Adrenal gland (tissue), 9 donors: ENCODE measurements at regions not wholly inside any gene's neighbourhood (a gene's known extent, or its start where the extent isn't known, plus 50 kb on each side); places are given as distances from the start of the nearest gene placed in this dataset.

Source experiments
- DNase-seq, 7 donors: peaks; one replicate each; pipeline ENCODE4 v3.0.0-alpha.2; 2019 to 2020
- H3K27ac ChIP-seq, 5 donors: fragments of 200-600 bp; sonication (generic) in 4 of 5; 1 replicate in 3 of 5; 2 replicates in 2 of 5; pipeline versions ENCODE4 v1.5.1 to v1.8.0; 2016 to 2020; ENCODE audit warnings: mild to moderate bottlenecking in 1 of 5
- H3K27me3 ChIP-seq: fragments of 200-600 bp; 2 replicates; pipeline ENCODE4 v1.8.0; 2021
- H3K36me3 ChIP-seq, 2 donors: fragments of 200-600 bp; replicated peaks in 1 of 2; 1 replicate in 1 of 2; 2 replicates in 1 of 2; pipeline versions ENCODE4 v1.5.1 to v1.8.0; 2018 to 2022
- H3K4me1 ChIP-seq, 2 donors: fragments of 200-600 bp; replicated peaks in 1 of 2; 1 replicate in 1 of 2; 2 replicates in 1 of 2; pipeline versions ENCODE4 v1.5.1 to v1.8.0; 2018 to 2021
- H3K4me3 ChIP-seq, 4 donors: fragments of 200-600 bp; sonication (generic) in 3 of 4; one replicate each; pipeline ENCODE4 v1.5.1; 2016 to 2018
- H3K9me3 ChIP-seq, 3 donors: fragments of 200-600 bp; sonication (generic) in 1 of 3; replicated peaks in 1 of 3; 1 replicate in 2 of 3; 2 replicates in 1 of 3; pipeline versions ENCODE4 v1.5.1 to v1.8.0; 2016 to 2021
- POLR2A ChIP-seq, 2 donors: fragments of 450-650 bp; IDR thresholded peaks; one replicate each; pipeline ENCODE4 v1.6.1; 2017; ENCODE audit warnings: antibody characterized with exemption in 2 of 2, mild to moderate bottlenecking in 2 of 2, moderate library complexity in 1 of 2
- WGBS, 4 donors: extraction: QIAGEN DNeasy Blood & Tissue Kit in 2 of 4; methylation state at CpG; one replicate each; pipeline versions ENCODE4 v1.1.5 to v1.1.7; 2013 to 2017; 5-methylcytosine and 5-hydroxymethylcytosine counted together
- intact Hi-C, 2 donors: fragments of 100-400 bp; cut with DNase I; formaldehyde crosslinking; loops; one replicate each; pipeline versions ENCODE4 v1.14.1 to v1.15.0; 2022 to 2023
- TF ChIP-seq, protein P1 (sequence below), 6 experiments: fragments of 450-650 bp in 4 of 6; fragments of 200-600 bp in 2 of 6; sonication (generic) in 1 of 6; IDR thresholded peaks; 1 replicate in 5 of 6; 2 replicates in 1 of 6; pipeline versions ENCODE4 v1.5.1 to v1.8.0; 2016 to 2021; ENCODE audit warnings: antibody characterized with exemption in 6 of 6, mild to moderate bottlenecking in 2 of 6, moderate library complexity in 1 of 6
- donor health status: healthy with polysubstance abuse.
- donor health status: Bipolar disorder and iron deficiency.
- donor health status: DM: yes; HTN: yes; CAD: no.
- donor health status: DM: no; HTN: no; CAD: no.
- donor health status: DM: no; HTN: no; CAD: no.

DNA sequence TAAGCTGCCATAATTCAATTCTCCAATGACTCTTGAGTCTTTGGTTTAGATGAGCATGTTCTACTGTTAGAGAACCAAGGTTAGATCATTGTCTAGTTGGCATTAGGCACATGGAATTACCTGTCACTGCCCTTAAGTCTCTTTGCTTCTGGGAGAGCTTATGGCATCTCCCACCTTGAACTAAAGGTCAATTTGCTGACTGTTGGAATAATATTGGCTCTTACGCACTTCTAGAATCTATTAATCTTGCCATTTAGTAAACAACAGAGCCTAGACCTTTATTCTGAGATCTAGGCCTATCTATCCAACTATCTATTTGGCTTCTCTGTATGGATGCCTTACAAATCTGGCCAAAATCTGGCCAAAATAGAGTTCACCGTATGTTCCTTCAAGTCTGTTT, 232.0 kb downstream of the STK31 start:
- no peaks in the 10 kb centered on the region for H3K36me3 ChIP-seq
- H3K4me3 ChIP-seq, result no peak overlapping the region
- intact Hi-C loops, result no loop called here
- DNase-seq, result no peak
- 84 to 94% (median 89%) methylated on average over 2 of the region's 2 CpGs for WGBS, 4 donors
- H3K4me1 ChIP-seq, result no peaks in the 10 kb centered on the region
- no peaks in the 10 kb centered on the region for H3K27me3 ChIP-seq
- H3K27ac ChIP-seq, result no peak overlapping the region
- no peaks in the 10 kb centered on the region for H3K9me3 ChIP-seq
- no peak for TF ChIP-seq POLR2A (IDR thresholded peaks at IDR 0.05)
- TF ChIP-seq, protein P1, sequence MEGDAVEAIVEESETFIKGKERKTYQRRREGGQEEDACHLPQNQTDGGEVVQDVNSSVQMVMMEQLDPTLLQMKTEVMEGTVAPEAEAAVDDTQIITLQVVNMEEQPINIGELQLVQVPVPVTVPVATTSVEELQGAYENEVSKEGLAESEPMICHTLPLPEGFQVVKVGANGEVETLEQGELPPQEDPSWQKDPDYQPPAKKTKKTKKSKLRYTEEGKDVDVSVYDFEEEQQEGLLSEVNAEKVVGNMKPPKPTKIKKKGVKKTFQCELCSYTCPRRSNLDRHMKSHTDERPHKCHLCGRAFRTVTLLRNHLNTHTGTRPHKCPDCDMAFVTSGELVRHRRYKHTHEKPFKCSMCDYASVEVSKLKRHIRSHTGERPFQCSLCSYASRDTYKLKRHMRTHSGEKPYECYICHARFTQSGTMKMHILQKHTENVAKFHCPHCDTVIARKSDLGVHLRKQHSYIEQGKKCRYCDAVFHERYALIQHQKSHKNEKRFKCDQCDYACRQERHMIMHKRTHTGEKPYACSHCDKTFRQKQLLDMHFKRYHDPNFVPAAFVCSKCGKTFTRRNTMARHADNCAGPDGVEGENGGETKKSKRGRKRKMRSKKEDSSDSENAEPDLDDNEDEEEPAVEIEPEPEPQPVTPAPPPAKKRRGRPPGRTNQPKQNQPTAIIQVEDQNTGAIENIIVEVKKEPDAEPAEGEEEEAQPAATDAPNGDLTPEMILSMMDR (IDR thresholded peaks at IDR 0.05), result no peak

DNA sequence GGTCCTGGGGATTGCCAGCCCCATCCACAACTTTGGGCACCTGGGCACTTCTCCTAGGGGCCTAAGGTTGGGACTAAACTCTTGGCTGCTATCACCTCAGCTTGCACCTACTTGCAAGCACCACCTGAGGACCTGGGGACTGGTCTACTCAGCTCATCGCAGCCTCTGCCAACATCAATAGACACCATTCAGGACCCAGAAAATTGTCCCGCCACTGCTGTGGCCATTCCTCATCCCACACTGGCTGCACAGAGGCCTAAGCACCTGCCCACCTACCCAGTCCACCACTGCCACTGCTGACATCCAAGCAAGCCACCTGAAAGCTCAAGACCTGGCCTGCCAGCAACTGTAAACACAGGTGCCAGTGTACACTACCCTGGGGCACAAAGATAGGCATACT, 234.1 kb downstream of the STK31 start:
- TF ChIP-seq, protein P1 (IDR thresholded peaks at IDR 0.05), result no peak
- TF ChIP-seq POLR2A (IDR thresholded peaks at IDR 0.05), result no peak
- H3K4me1 ChIP-seq, result no peaks in the 10 kb centered on the region

DNA sequence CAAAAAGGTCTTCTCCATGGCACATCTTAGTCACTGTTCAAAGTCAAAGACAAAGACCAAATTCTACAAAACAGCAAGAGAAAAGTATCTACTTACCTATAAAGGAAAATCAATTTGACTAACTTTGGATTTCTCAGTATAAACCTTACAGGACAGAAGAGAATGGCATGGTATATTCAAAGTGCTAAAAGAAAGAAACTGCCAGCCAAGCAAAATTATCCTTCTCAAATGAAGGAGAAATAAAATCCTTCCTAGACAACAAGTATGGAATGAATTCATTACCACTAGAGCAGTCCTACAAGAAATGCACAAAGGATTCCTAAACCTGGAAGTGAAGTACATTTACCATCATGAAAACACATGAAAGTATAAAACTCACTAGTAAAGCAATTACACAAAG, 235.5 kb downstream of the STK31 start:
- Histone ChIP-seq H3K9me3 (no peaks in the 10 kb centered on the region), H3K27ac (no peak overlapping the region), H3K4me3 (no peak overlapping the region), H3K4me1 (no peaks in the 10 kb centered on the region), H3K27me3 (no peaks in the 10 kb centered on the region), H3K36me3 (no peaks in the 10 kb centered on the region)
- TF ChIP-seq POLR2A (IDR thresholded peaks at IDR 0.05), result no peak
- DNase-seq, result no peak
- intact Hi-C loops, result no loop called here

More for the DNA sequence above, 234.1 kb downstream of the STK31 start:
- Histone ChIP-seq H3K27ac (no peak overlapping the region), H3K36me3 (no peaks in the 10 kb centered on the region), H3K27me3 (no peaks in the 10 kb centered on the region), H3K9me3 (no peaks in the 10 kb centered on the region), H3K4me3 (no peak overlapping the region)
- DNase-seq, result no peak
- intact Hi-C loops, result no loop called here
- WGBS, 4 donors, result 80 to 100% (median 93%) methylated on average over 1 to 2 of the region's 2 CpGs

DNA sequence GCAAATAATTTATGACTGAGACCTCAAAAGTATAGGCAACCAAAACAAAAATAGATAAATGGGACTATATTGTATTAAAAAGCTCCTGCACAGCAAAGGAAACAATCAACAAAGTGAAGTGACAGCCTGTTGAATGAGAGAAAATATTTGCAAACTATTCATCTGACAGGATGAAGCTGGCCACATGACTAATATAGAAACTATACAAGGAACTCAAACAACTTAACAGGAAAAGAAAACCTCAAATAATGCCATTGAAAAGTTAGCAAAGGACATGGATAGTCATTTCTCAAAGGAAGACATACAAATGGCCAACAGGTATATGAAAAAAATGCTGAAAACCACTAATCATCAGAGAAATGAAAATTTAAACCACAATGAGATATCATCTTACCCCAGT, 245.1 kb downstream of the STK31 start:
- Histone ChIP-seq H3K9me3 (no peaks in the 10 kb centered on the region), H3K36me3 (no peaks in the 10 kb centered on the region), H3K4me3 (no peak overlapping the region), H3K27ac (no peak overlapping the region), H3K27me3 (no peaks in the 10 kb centered on the region), H3K4me1 (no peaks in the 10 kb centered on the region)
- DNase-seq, result no peak
- intact Hi-C loops, result no loop called here
- no peak for TF ChIP-seq POLR2A (IDR thresholded peaks at IDR 0.05)
- TF ChIP-seq, protein P1 (IDR thresholded peaks at IDR 0.05), result no peak

DNA sequence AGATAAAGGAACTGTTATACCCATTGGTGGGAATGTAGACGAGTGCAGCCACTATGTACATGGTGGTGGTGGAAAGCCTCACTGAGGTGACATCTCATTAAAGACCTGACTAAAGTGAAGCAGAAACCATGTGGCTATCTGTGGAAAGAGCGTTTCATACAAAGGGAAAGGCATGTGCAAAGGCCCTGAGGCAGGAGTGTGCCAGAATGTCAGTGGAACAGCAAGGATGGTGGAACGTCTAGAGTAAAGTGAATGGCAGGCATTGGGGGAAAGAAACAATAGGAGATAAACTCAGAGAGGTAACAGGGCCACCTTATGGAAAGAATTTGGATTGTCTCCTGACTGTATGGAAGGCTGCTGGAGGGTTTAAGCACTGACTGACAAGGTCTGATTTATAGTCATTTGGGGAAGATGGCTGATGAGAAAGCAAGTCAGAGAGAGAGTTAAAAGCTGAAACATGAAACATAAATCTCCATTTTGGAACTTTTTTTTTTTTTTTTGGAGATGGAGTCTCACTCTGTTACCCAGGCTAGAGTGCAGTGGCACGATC, 245.7 kb downstream of the STK31 start:
- Histone ChIP-seq H3K36me3 (no peaks in the 10 kb centered on the region), H3K4me1 (no peaks in the 10 kb centered on the region), H3K4me3 (no peak overlapping the region), H3K9me3 (no peaks in the 10 kb centered on the region), H3K27me3 (no peaks in the 10 kb centered on the region), H3K27ac (no peak overlapping the region)
- 72 to 84% (median 76%) methylated on average over 4 of the region's 4 CpGs for WGBS, 4 donors
- intact Hi-C loops, result no loop called here
- DNase-seq, result no peak
- no peak for TF ChIP-seq POLR2A (IDR thresholded peaks at IDR 0.05)
- TF ChIP-seq, protein P1 (IDR thresholded peaks at IDR 0.05), result no peak
